ENCODE measurements at regions not wholly inside any gene's neighbourhood (a gene's known extent, or its start where the extent isn't known, plus 50 kb on each side); places are given as distances from the start of the nearest gene placed in this dataset.

GRCh38 chr6:12569646-12570045 is 146.9 kb upstream of the PHACTR1 start (continued):
- no peak for TF ChIP-seq SIN3A (conservative IDR thresholded peaks at IDR 0.05 in 1 of 2, IDR thresholded peaks at IDR 0.05 in 1 of 2; ENCODE audit: low read depth in 1 of 2, low read length in 2 of 2)
- no peak for TF ChIP-seq TCF12 (IDR thresholded peaks at IDR 0.05; ENCODE audit: low read depth, low read length)
- no peak for TF ChIP-seq ZNF274 (IDR thresholded peaks at IDR 0.05; ENCODE audit: borderline replicate concordance, extremely low read depth, low read length)
- TF ChIP-seq EGR1 (IDR thresholded peaks at IDR 0.05; ENCODE audit: borderline replicate concordance, low read depth, low read length), result no peak
- no peak for TF ChIP-seq SP2 (IDR thresholded peaks at IDR 0.05; ENCODE audit: low read length)
- TF ChIP-seq TEAD4 (IDR thresholded peaks at IDR 0.05; ENCODE audit: low read depth, low read length), result no peak
- no peak for TF ChIP-seq GTF2F1 (IDR thresholded peaks at IDR 0.05; ENCODE audit: borderline replicate concordance, low read depth, low read length)
- TF ChIP-seq USF2 (IDR thresholded peaks at IDR 0.05; ENCODE audit: low read length), result no peak
- TF ChIP-seq SIX5 (IDR thresholded peaks at IDR 0.05; ENCODE audit: low read depth, low read length), result no peak
- TF ChIP-seq ATF2 (IDR thresholded peaks at IDR 0.05; ENCODE audit: low read length), result no peak
- no peak for TF ChIP-seq KDM4A (IDR thresholded peaks at IDR 0.05; ENCODE audit: low read depth, low read length, severe bottlenecking)
- TF ChIP-seq POU5F1 (IDR thresholded peaks at IDR 0.05; ENCODE audit: low read depth, low read length), result no peak
- TF ChIP-seq CTBP2 (IDR thresholded peaks at IDR 0.05; ENCODE audit: borderline replicate concordance, insufficient read depth, insufficient read length, low read length), result no peak
- TF ChIP-seq CHD2 (IDR thresholded peaks at IDR 0.05; ENCODE audit: low read length), result no peak
- no peak for TF ChIP-seq FOSL1 (IDR thresholded peaks at IDR 0.05; ENCODE audit: insufficient read depth, low read depth, low read length)

Measured in H1 (cell line).